PFSK-1 (cell line): ENCODE measurements at regions not wholly inside any gene's neighbourhood (a gene's known extent, or its start where the extent isn't known, plus 50 kb on each side); places are given as distances from the start of the nearest gene placed in this dataset.

Experiments used
- FOXP2 ChIP-seq: optimal IDR thresholded peaks from 2 replicates; pipeline ENCODE3; 2011; ENCODE audit warnings: borderline replicate concordance, control low read depth, inconsistent platforms; ENCODE audit not compliant: insufficient read depth; ENCODE audit errors: extremely low read length, extremely low read depth
- POLR2AphosphoS5 ChIP-seq: IDR thresholded peaks from 2 replicates; pipeline ENCODE4 v1.6.1; 2012; ENCODE audit warnings: low read depth, mild to moderate bottlenecking, control low read depth, low read length, moderate library complexity
- REST ChIP-seq, 2 experiments: IDR thresholded peaks; 2 replicates each; pipeline versions ENCODE4 v1.6.1 to v1.8.0; 2011 to 2012; ENCODE audit warnings: low read depth in 2 of 2, low read length in 2 of 2, control low read depth in 1 of 2, inconsistent platforms in 1 of 2, mild to moderate bottlenecking in 1 of 2, moderate library complexity in 1 of 2; ENCODE audit not compliant: insufficient read depth in 1 of 2
- SIN3A ChIP-seq: IDR thresholded peaks from 2 replicates; pipeline ENCODE4 v1.6.1; 2012; ENCODE audit warnings: mild to moderate bottlenecking, low read length, moderate library complexity, borderline replicate concordance; ENCODE audit not compliant: insufficient read depth
- TAF1 ChIP-seq: IDR thresholded peaks from 2 replicates; pipeline ENCODE4 v1.6.1; 2012; ENCODE audit warnings: low read length, control low read depth, borderline replicate concordance; ENCODE audit not compliant: insufficient read depth

GRCh38 chr2:234583331-234583730 lies 86.5 kb upstream of the ARL4C start:
- TF ChIP-seq REST (IDR thresholded peaks at IDR 0.05; ENCODE audit: insufficient read depth in 1 of 2, low read depth in 2 of 2, low read length in 2 of 2) = no peak
- TF ChIP-seq SIN3A = no peak
- TF ChIP-seq TAF1 = no peak
- TF ChIP-seq FOXP2 = no peak
- no peak for TF ChIP-seq POLR2AphosphoS5

GRCh38 chr2:234580686-234581085 lies 83.8 kb upstream of the ARL4C start:
- TF ChIP-seq POLR2AphosphoS5 (no peak), FOXP2 (no peak), REST (IDR thresholded peaks at IDR 0.05; ENCODE audit: insufficient read depth in 1 of 2, low read depth in 2 of 2, low read length in 2 of 2) (no peak), SIN3A (no peak), TAF1 (no peak)

GRCh38 chr2:234579231-234579962 lies 82.5 kb upstream of the ARL4C start:
- TF ChIP-seq REST (IDR thresholded peaks at IDR 0.05; ENCODE audit: insufficient read depth in 1 of 2, low read depth in 2 of 2, low read length in 2 of 2) (no peak), SIN3A (no peak), FOXP2 (no peak), POLR2AphosphoS5 (no peak), TAF1 (no peak)

GRCh38 chr2:234578389-234578788 lies 81.5 kb upstream of the ARL4C start:
- TF ChIP-seq REST (IDR thresholded peaks at IDR 0.05; ENCODE audit: insufficient read depth in 1 of 2, low read depth in 2 of 2, low read length in 2 of 2) = no peak
- TF ChIP-seq FOXP2 = no peak
- no peak for TF ChIP-seq TAF1
- no peak for TF ChIP-seq SIN3A
- TF ChIP-seq POLR2AphosphoS5 = no peak

- TF ChIP-seq FOXP2 (no peak), TAF1 (no peak), POLR2AphosphoS5 (no peak), REST (IDR thresholded peaks at IDR 0.05; ENCODE audit: insufficient read depth in 1 of 2, low read depth in 2 of 2, low read length in 2 of 2) (no peak), SIN3A (no peak)
Observed at GRCh38 chr2:234577191-234577590, 80.3 kb upstream of the ARL4C start.
